ENCODE measurements at regions not wholly inside any gene's neighbourhood (a gene's known extent, or its start where the extent isn't known, plus 50 kb on each side); places are given as distances from the start of the nearest gene placed in this dataset.

- FAIRE-seq (no peak), DNase-seq (ENCODE audit: insufficient read length, low spot score) (no peak)
Observed at GRCh38 chr18:47500930-47501329, 249.5 kb upstream of the SKOR2 start.

DNA sequence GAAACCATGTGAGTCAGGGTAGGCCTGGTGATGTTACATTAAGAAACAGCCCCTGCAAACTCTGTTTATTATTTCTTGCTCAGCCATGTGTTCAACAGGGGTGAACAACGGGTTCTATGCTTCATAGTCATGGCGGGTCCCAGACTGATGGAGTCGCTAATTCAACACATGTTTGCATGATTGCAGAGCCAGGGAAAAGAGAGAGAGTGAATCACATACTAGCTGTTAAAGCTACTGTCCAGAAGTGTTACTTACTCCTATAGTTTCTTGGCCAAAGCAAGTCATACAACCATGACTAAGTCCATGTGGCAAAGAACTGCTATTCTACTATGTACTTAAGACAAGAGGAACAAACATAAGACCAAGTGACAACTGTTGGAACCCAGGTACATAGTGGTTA lies 241.2 kb upstream of the SKOR2 start:
- FAIRE-seq (no peak), DNase-seq (ENCODE audit: insufficient read length, low spot score) (no peak)

GRCh38 chr18:47490882-47491281 lies 239.4 kb upstream of the SKOR2 start:
- DNase-seq (ENCODE audit: insufficient read length, low spot score), result no peak
- FAIRE-seq, result no peak

GRCh38 chr18:47485221-47485797 lies 233.8 kb upstream of the SKOR2 start:
- no peak for DNase-seq (ENCODE audit: insufficient read length, low spot score)
- no peak for FAIRE-seq

DNA sequence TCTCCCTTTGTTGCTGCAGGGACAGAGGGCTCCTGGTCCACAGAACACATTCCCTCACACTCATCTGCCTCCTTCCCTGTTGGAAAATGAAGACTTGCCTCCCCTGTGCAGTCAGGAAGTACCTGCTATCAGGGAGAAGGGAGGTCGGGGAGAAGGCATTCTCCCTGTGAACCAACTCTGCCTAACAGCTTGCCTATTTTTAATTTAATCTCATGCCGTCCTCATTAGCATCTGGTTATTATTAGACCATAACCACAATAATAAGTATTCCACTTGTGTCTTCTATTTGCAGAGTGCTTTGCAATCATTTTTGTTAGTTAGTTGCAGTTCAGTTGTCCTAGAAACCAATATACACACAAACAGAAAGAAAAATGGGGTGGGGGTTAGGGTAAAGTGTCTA lies 232.6 kb upstream of the SKOR2 start:
- no peak for DNase-seq (ENCODE audit: insufficient read length, low spot score)
- FAIRE-seq, result no peak

- FAIRE-seq (no peak), DNase-seq (ENCODE audit: insufficient read length, low spot score) (no peak)
Observed at GRCh38 chr18:47480166-47480565, 228.7 kb upstream of the SKOR2 start.

DNA sequence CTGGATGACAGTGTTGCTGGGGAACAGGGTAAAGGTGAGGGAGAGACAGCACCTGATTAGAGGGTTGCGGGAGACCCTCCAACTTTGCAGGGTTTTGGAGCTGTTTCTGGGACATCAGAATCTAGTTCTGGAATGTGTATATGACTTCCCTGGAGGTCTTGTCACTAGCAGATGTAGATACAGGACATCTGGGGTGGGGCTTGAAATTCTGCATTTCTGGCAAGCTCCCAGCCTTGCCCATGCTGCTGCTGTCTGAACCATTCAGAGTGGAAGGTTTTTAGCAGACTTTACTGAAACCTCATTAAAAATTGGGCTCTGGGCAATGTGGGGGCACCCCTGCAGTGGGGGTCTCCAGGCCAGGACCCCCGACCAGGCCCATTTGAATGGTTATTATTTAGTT lies 220.3 kb upstream of the SKOR2 start:
- DNase-seq (ENCODE audit: insufficient read length, low spot score) (no peak), FAIRE-seq (no peak)

- no peak for DNase-seq (ENCODE audit: insufficient read length, low spot score)
- no peak for FAIRE-seq
Observed at GRCh38 chr18:47470941-47471340, 219.5 kb upstream of the SKOR2 start.

DNA sequence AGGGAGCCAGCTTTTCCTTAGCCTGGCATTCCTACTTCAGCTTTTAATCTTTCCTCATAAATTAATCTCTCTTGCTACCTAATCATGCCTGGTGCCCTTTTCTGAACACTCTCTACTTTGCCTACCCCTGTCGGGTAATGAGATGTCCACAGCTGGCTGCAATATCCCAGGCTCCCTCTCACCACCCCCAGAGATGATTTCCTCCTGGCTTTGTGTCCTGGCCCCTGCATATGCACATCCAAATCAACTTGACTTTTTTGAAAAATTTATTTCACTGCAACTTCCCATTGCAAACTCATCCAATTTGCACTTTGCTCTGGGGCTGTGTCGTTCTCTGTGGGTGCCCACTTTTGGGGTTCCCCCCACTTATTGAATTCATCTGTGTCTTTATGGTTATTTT lies 218.1 kb upstream of the SKOR2 start:
- DNase-seq (ENCODE audit: insufficient read length, low spot score), result no peak
- FAIRE-seq, result no peak

DNA sequence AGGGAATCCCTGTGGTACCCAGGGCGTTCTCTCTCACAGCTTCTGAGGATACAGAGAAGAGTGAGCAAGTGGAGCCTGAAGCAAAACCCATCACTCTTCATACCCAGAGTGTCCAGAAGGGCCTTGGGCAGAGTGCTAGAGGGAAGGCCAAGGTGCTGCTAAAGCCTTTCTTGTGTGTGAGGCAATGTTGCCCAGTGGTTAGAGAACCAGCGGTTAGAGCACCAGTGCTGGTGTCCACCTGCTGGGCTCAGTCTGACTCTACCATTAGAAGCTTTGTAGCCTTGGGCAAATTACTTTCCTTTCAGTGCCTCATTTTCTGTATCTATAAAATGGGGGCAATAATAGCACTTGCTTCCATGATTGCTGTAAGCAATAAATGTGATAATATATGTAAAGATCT lies 210.5 kb upstream of the SKOR2 start:
- DNase-seq (ENCODE audit: insufficient read length, low spot score), result no peak
- FAIRE-seq, result no peak

GRCh38 chr18:47461406-47461948 lies 210.0 kb upstream of the SKOR2 start:
- no peak for DNase-seq (ENCODE audit: insufficient read length, low spot score)
- no peak for FAIRE-seq

DNA sequence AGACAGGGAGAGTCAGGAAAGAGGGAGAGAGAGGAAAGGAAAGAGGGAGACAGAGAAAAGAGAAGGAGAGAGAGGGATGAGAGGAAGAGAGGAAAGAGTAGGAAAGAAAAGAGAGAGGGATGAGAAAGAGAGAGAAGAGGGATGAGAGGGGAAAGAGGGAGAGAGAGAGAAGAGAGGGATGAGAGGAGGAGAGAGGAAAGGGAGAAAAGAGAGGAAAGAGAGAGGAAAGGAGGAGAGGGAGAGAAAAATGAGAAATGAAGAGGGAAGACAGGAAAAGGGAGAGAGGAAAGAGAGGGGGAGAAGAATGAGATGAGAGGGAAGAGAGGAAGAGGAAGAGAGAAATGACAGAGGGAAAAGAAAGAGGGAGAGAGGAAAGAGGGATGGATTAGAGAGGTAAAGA lies 207.0 kb upstream of the SKOR2 start:
- DNase-seq (ENCODE audit: insufficient read length, low spot score), result no peak
- no peak for FAIRE-seq

DNA sequence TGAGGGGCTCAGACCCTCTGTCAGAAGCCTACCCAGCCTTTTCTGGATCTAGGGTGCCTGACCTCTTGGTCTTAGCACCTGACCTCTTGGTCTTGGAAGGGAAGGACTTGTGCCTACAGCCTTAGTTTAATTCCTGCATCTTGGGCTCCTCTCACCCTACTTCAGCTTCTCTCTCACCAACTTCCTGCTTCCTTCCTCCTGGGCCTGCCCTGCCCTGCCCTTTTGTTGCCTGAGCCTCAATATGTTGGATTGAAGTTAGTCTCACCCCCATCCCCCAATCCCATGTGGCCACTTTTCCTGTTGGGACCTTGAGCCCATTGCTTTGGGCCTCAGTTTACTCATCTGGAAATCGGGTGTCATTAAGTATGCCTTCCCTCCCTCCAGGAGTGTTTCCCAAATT lies 206.2 kb upstream of the SKOR2 start:
- FAIRE-seq (no peak), DNase-seq (ENCODE audit: insufficient read length, low spot score) (no peak)

GRCh38 chr18:47453038-47453437 lies 201.6 kb upstream of the SKOR2 start:
- no peak for FAIRE-seq
- DNase-seq (ENCODE audit: insufficient read length, low spot score), result no peak

DNA sequence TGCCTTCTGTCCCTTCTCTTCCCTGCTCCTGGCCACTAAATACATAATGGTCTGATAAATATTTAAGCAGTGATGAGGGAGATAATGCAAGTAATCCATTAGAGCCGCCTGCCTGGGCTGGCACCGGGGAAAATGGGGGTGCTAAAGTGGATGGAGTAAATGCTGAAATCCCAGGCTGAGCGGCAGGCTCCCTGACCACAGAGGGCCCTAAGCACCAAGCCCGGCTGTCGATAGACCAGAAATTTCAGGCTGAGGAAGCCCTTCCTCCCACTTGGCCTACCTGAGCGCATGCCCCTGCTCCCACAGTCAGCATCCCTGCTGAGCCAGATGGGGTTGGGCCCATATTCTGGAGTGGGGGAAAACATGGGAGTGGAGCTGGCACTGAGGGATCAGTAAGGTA lies 197.5 kb upstream of the SKOR2 start:
- no peak for FAIRE-seq
- no peak for DNase-seq (ENCODE audit: insufficient read length, low spot score)

DNA sequence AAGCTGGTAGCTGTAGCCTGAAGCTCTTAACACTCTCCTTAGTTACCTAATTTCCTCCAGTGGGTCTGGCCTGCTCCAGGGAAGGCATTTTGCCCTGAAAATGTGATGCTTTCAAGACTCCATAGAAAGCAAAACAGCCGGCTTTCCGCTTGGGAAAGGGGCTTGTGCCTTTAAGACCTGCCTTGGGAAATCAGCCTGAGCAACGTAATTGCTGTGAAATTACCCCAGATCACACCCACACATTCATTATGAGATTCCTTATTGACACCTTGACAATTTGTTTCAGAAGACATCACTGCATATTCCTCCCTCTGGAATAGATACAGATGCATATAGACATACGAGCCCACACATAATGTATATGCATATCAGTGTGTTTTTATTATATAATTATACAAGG lies 190.5 kb upstream of the SKOR2 start:
- DNase-seq (ENCODE audit: insufficient read length, low spot score) (no peak), FAIRE-seq (no peak)

GRCh38 chr18:47438001-47438400 lies 186.5 kb upstream of the SKOR2 start:
- FAIRE-seq (no peak), DNase-seq (ENCODE audit: insufficient read length, low spot score) (no peak)

DNA sequence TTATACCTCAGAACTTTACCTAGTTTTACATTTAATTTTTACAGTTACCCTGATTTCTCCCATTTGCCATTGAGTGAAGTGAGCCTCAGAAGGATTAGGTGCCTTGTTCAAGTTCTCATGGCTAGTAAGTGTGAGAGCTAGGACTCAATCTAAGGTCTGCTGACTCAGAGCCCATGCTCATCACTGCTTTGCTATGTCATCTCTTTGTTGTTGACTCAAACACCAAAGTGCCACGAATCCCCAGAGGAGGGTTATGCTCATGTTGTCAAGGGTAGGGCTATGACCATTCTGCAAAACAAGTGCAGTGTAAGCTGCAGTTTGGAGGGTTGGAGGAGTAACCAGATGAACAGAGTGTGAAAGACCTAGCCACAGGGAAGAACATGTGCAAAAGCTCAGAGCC lies 185.4 kb upstream of the SKOR2 start:
- FAIRE-seq, result no peak
- DNase-seq (ENCODE audit: insufficient read length, low spot score), result no peak

DNA sequence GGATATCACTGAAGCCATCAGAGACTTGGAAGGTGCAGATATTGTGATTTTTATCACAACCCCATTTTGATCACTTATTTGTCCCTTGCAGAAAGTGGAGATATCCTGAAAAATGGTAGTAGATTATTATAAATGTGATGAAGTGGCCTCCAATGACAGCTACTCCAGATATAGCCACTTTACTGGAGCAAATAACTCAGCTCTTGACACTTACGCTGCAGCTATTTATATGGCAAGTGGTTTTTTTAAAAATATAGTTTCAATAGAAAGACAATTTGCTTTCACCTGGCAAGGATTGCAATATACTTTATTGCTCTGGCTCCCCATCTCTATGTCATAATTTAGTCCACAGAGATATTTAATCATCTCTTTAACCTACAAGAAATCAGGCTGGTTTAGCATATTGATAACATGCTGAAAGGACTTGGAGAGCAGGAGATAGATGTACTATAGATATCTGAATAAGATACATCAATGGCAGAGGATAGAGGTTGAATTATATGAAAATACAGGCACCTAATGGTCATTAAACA lies 182.8 kb upstream of the SKOR2 start:
- no peak for FAIRE-seq

GRCh38 chr18:47427923-47428637 lies 176.6 kb upstream of the SKOR2 start:
- DNase-seq (ENCODE audit: insufficient read length, low spot score) (no peak), FAIRE-seq (no peak)

More for the DNA sequence above, 182.8 kb upstream of the SKOR2 start:
- no peak for DNase-seq (ENCODE audit: insufficient read length, low spot score)

GRCh38 chr18:47427072-47427471 lies 175.6 kb upstream of the SKOR2 start:
- FAIRE-seq (no peak), DNase-seq (ENCODE audit: insufficient read length, low spot score) (no peak)

DNA sequence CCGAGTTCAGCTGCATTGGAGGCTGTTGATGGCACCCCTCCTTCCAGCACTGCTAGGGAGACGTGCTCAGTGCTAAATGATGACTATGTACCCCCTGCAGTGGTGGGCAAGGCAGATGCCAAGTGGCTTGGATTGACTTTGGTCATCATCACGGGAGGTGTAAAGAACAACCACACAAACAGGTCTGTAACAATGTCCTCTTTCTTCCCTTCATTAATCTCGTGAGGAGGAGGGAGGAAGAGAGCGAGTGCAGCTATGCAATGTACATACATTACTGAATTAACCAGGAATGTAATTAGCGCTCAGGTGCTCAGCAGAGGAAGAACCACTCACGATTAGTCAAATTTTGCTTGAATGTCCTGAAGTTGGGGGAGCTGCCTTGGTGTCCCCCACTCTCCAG lies 173.9 kb upstream of the SKOR2 start:
- no peak for FAIRE-seq

More for the DNA sequence above, 173.9 kb upstream of the SKOR2 start:
- DNase-seq (ENCODE audit: insufficient read length, low spot score), result no peak
